ENCODE measurements at regions not wholly inside any gene's neighbourhood (a gene's known extent, or its start where the extent isn't known, plus 50 kb on each side); places are given as distances from the start of the nearest gene placed in this dataset.

GRCh38 chr20:24366336-24367004, 103.0 kb upstream of the SYNDIG1 start:
- H3K4me3 ChIP-seq (ENCODE audit: control extremely low read depth in 1 of 5, extremely low read depth in 1 of 5, insufficient read depth in 1 of 5, low read depth in 2 of 5, low read length in 4 of 5) = no peak overlapping the region
- DNase-seq = no peak
- H3K9ac ChIP-seq (ENCODE audit: low read length) = no peak overlapping the region
- H2AFZ ChIP-seq (ENCODE audit: insufficient read depth, low read depth, low read length, poor library complexity, severe bottlenecking) = no peak overlapping the region
- no peaks in the 10 kb centered on the region for H3K27me3 Mint-ChIP-seq
- no peaks in the 10 kb centered on the region for H3K4me1 ChIP-seq (ENCODE audit: control insufficient read depth in 2 of 2, insufficient read depth in 2 of 2, low read length in 2 of 2)
- H3K9me3 ChIP-seq (ENCODE audit: control extremely low read depth in 1 of 3, control insufficient read depth in 2 of 3, insufficient read depth in 1 of 3, low read length in 2 of 3) = peaks cover 0 to 11% (median 6%) of the 10 kb centered on the region in 3 donors
- TF ChIP-seq EZH2 (IDR thresholded peaks at IDR 0.05; ENCODE audit: borderline replicate concordance, insufficient read depth, low read depth, low read length, poor library complexity, severe bottlenecking) (no peak), CTCF (IDR thresholded peaks at IDR 0.05) (no peak)
- no peak for ATAC-seq (ENCODE audit: low read depth)
- no peak overlapping the region for H3K27ac ChIP-seq (ENCODE audit: low read length in 2 of 2)
- H3K36me3 ChIP-seq (replicated peaks in 1 of 2; ENCODE audit: control extremely low read depth in 1 of 2, control insufficient read depth in 1 of 2, extremely low read depth in 1 of 2, insufficient read depth in 2 of 2, low read length in 1 of 2) = no peaks in the 10 kb centered on the region
- H3K79me2 ChIP-seq (ENCODE audit: control insufficient read depth, insufficient read depth, low read length) = no peaks in the 10 kb centered on the region
- no peaks in the 10 kb centered on the region for H3K4me1 Mint-ChIP-seq
- H3K27ac Mint-ChIP-seq = no peak overlapping the region
- WGBS (ENCODE audit: insufficient coverage) = 96% methylated on average over 14 of the region's 16 CpGs
- peaks cover 2% of the 10 kb centered on the region for H3K9me3 Mint-ChIP-seq (ENCODE audit: insufficient read depth)
- peaks cover 0 to 2% (median 0%) of the 10 kb centered on the region in 4 experiments for H3K27me3 ChIP-seq (replicated peaks in 1 of 4; ENCODE audit: control extremely low read depth in 1 of 4, control insufficient read depth in 3 of 4, insufficient read depth in 4 of 4, low read length in 3 of 4)
- no peak overlapping the region for H3K4me3 Mint-ChIP-seq
- ChIA-PET POLR2A (no interaction called here), CTCF (no interaction called here)
- no peaks in the 10 kb centered on the region for H4K20me1 ChIP-seq (ENCODE audit: control insufficient read depth, insufficient read depth, low read length, poor library complexity, severe bottlenecking)
- intact Hi-C loops (cut with micrococcal nuclease) = no loop called here
- H3K4me2 ChIP-seq (replicated peaks; ENCODE audit: low read depth, low read length, poor library complexity, severe bottlenecking) = no peak overlapping the region

- H3K9ac ChIP-seq (ENCODE audit: low read length) = no peak overlapping the region
- H3K9me3 ChIP-seq (ENCODE audit: control extremely low read depth in 1 of 3, control insufficient read depth in 2 of 3, insufficient read depth in 1 of 3, low read length in 2 of 3) = peaks cover 0 to 14% (median 6%) of the 10 kb centered on the region in 3 donors
- peaks cover 2% of the 10 kb centered on the region for H3K9me3 Mint-ChIP-seq (ENCODE audit: insufficient read depth)
- no peak overlapping the region for H3K4me3 ChIP-seq (ENCODE audit: control extremely low read depth in 1 of 5, extremely low read depth in 1 of 5, insufficient read depth in 1 of 5, low read depth in 2 of 5, low read length in 4 of 5)
- H3K27me3 Mint-ChIP-seq = no peaks in the 10 kb centered on the region
- H3K4me1 Mint-ChIP-seq = no peaks in the 10 kb centered on the region
- H3K36me3 ChIP-seq (replicated peaks in 1 of 2; ENCODE audit: control extremely low read depth in 1 of 2, control insufficient read depth in 1 of 2, extremely low read depth in 1 of 2, insufficient read depth in 2 of 2, low read length in 1 of 2) = no peaks in the 10 kb centered on the region
- H3K79me2 ChIP-seq (ENCODE audit: control insufficient read depth, insufficient read depth, low read length) = no peaks in the 10 kb centered on the region
- no peak for ATAC-seq (ENCODE audit: low read depth)
- no peak overlapping the region for H3K4me2 ChIP-seq (replicated peaks; ENCODE audit: low read depth, low read length, poor library complexity, severe bottlenecking)
- no peaks in the 10 kb centered on the region for H4K20me1 ChIP-seq (ENCODE audit: control insufficient read depth, insufficient read depth, low read length, poor library complexity, severe bottlenecking)
- intact Hi-C loops (cut with micrococcal nuclease) = no loop called here
- peaks cover 0 to 2% (median 0%) of the 10 kb centered on the region in 4 experiments for H3K27me3 ChIP-seq (replicated peaks in 1 of 4; ENCODE audit: control extremely low read depth in 1 of 4, control insufficient read depth in 3 of 4, insufficient read depth in 4 of 4, low read length in 3 of 4)
- no peak overlapping the region for H3K4me3 Mint-ChIP-seq
- no peak overlapping the region for H3K27ac ChIP-seq (ENCODE audit: low read length in 2 of 2)
- DNase-seq = no peak
- H2AFZ ChIP-seq (ENCODE audit: insufficient read depth, low read depth, low read length, poor library complexity, severe bottlenecking) = no peak overlapping the region
- POLR2A ChIA-PET = no interaction called here
- no peak overlapping the region for H3K27ac Mint-ChIP-seq
- CTCF ChIA-PET = no interaction called here
- no CpG with 5 or more reads among the region's 3 CpGs for WGBS (ENCODE audit: insufficient coverage)
- no peak for TF ChIP-seq EZH2 (IDR thresholded peaks at IDR 0.05; ENCODE audit: borderline replicate concordance, insufficient read depth, low read depth, low read length, poor library complexity, severe bottlenecking)
- no peak for TF ChIP-seq CTCF (IDR thresholded peaks at IDR 0.05)
- no peaks in the 10 kb centered on the region for H3K4me1 ChIP-seq (ENCODE audit: control insufficient read depth in 2 of 2, insufficient read depth in 2 of 2, low read length in 2 of 2)
Observed at GRCh38 chr20:24365670-24366069, 103.8 kb upstream of the SYNDIG1 start.
